Breast epithelium (tissue), 4 donors: ENCODE measurements at regions not wholly inside any gene's neighbourhood (a gene's known extent, or its start where the extent isn't known, plus 50 kb on each side); places are given as distances from the start of the nearest gene placed in this dataset.
A peak's percentile ranks its signal among the peaks of the same experiment; 100 is the strongest.

Experiments
- DNase-seq, 2 donors: peaks; one replicate each; pipeline ENCODE4 v3.0.0-alpha.2; 2019; ENCODE audit warnings: low spot score in 2 of 2
- H3K27ac ChIP-seq, 2 donors: fragments of 200-600 bp; sonication (generic) in 1 of 2; one replicate each; pipeline ENCODE4 v1.5.1; 2016 to 2019; ENCODE audit warnings: mild to moderate bottlenecking in 1 of 2
- H3K27me3 ChIP-seq, 2 donors: fragments of 200-600 bp; sonication (generic) in 1 of 2; one replicate each; pipeline versions ENCODE4 v1.5.1 to v1.6.0; 2017 to 2019; ENCODE audit warnings: control low read depth in 1 of 2, mild to moderate bottlenecking in 1 of 2
- H3K36me3 ChIP-seq: fragments of 200-600 bp; one replicate; pipeline ENCODE4 v1.5.1; 2019
- H3K4me1 ChIP-seq, 2 donors: fragments of 200-600 bp; sonication (generic); one replicate each; pipeline ENCODE4 v1.5.1; 2016 to 2019; ENCODE audit warnings: control low read depth in 1 of 2
- H3K4me3 ChIP-seq, 3 donors: fragments of 200-600 bp; sonication (generic); 1 replicate in 2 of 3; 2 replicates in 1 of 3; pipeline ENCODE4 v1.5.1; 2016 to 2019; ENCODE audit warnings: mild to moderate bottlenecking in 3 of 3, moderate library complexity in 2 of 3
- H3K9me3 ChIP-seq, 2 donors: fragments of 200-600 bp; sonication (generic) in 1 of 2; one replicate each; pipeline ENCODE4 v1.5.1; 2016 to 2019; ENCODE audit warnings: control low read depth in 1 of 2
- CTCF ChIP-seq, 3 donors: fragments of 450-650 bp; IDR thresholded peaks; one replicate each; pipeline ENCODE4 v1.5.1; 2016 to 2017; ENCODE audit warnings: antibody characterized with exemption in 3 of 3, mild to moderate bottlenecking in 3 of 3, moderate library complexity in 3 of 3
- POLR2A ChIP-seq: fragments of 450-650 bp; IDR thresholded peaks from one replicate; pipeline ENCODE4 v1.6.1; 2016; ENCODE audit warnings: antibody characterized with exemption, mild to moderate bottlenecking, moderate library complexity
- POLR2AphosphoS5 ChIP-seq, 3 donors: sonication (generic); formaldehyde crosslinking; IDR thresholded peaks; one replicate each; pipeline ENCODE4 v1.6.1; 2017; ENCODE audit warnings: antibody characterized with exemption in 3 of 3
- intact Hi-C: fragments of 100-400 bp; cut with DNase I; formaldehyde crosslinking; loops from one replicate; pipeline ENCODE4 v1.15.1; 2023; ENCODE audit warnings: low total_unique reads

GRCh38 chr11:82315093-82315492 is 418.6 kb downstream of the FAM181B start:
- intact Hi-C loops, result no loop called here
- Histone ChIP-seq H3K4me3 (no peak overlapping the region), H3K9me3 (no peaks in the 10 kb centered on the region), H3K4me1 (no peaks in the 10 kb centered on the region), H3K27ac (no peak overlapping the region), H3K36me3 (no peaks in the 10 kb centered on the region), H3K27me3 (no peaks in the 10 kb centered on the region)
- no peak for DNase-seq
- TF ChIP-seq POLR2AphosphoS5 (IDR thresholded peaks at IDR 0.05) (no peak), POLR2A (no peak), CTCF (IDR thresholded peaks at IDR 0.05) (peak in 2 of 3 donors; percentile 21)

GRCh38 chr11:82308979-82309378 is 424.7 kb downstream of the FAM181B start:
- DNase-seq, result no peak
- TF ChIP-seq POLR2A (no peak), CTCF (IDR thresholded peaks at IDR 0.05) (no peak), POLR2AphosphoS5 (IDR thresholded peaks at IDR 0.05) (no peak)
- Histone ChIP-seq H3K9me3 (no peaks in the 10 kb centered on the region), H3K27ac (no peak overlapping the region), H3K27me3 (no peaks in the 10 kb centered on the region), H3K4me3 (no peak overlapping the region), H3K36me3 (no peaks in the 10 kb centered on the region), H3K4me1 (no peaks in the 10 kb centered on the region)
- intact Hi-C loops, result no loop called here

GRCh38 chr11:82305123-82305522 is 428.5 kb downstream of the FAM181B start:
- Histone ChIP-seq H3K27me3 (no peaks in the 10 kb centered on the region), H3K27ac (no peak overlapping the region), H3K36me3 (no peaks in the 10 kb centered on the region), H3K4me1 (no peaks in the 10 kb centered on the region), H3K4me3 (no peak overlapping the region), H3K9me3 (no peaks in the 10 kb centered on the region)
- no peak for DNase-seq
- intact Hi-C loops, result no loop called here
- TF ChIP-seq CTCF (IDR thresholded peaks at IDR 0.05) (no peak), POLR2AphosphoS5 (IDR thresholded peaks at IDR 0.05) (no peak), POLR2A (no peak)

DNA sequence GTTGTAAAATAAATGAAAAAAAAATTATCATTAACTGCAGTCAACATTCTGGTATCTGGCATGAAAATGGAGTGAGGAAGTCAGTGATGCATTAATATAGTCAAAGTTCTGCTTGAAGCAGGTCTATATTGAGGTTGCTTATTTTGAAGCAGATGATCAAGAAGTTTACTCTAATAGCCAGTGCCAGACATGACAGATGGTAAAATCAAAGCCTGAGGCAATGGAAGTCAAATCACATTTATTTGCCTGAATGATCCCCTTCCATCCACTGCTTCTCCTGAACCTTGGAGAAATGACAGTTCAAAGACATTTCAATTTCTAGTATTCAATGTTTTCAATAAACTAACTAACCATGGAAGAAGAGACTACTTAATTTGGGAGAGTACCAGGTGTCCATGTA is 430.0 kb downstream of the FAM181B start:
- Histone ChIP-seq H3K27me3 (no peaks in the 10 kb centered on the region), H3K9me3 (no peaks in the 10 kb centered on the region), H3K27ac (no peak overlapping the region), H3K4me1 (no peaks in the 10 kb centered on the region), H3K36me3 (no peaks in the 10 kb centered on the region), H3K4me3 (no peak overlapping the region)
- no peak for DNase-seq
- TF ChIP-seq POLR2AphosphoS5 (IDR thresholded peaks at IDR 0.05), result no peak
- no peak for TF ChIP-seq POLR2A
- TF ChIP-seq CTCF (IDR thresholded peaks at IDR 0.05), result no peak
- intact Hi-C loops, result no loop called here

- intact Hi-C loops, result no loop called here
- TF ChIP-seq POLR2AphosphoS5 (IDR thresholded peaks at IDR 0.05), result no peak
- no peak for TF ChIP-seq POLR2A
- TF ChIP-seq CTCF (IDR thresholded peaks at IDR 0.05), result no peak
- H3K9me3 ChIP-seq, result peaks cover 0 to 4% of the 10 kb centered on the region in 2 donors
- no peak overlapping the region for H3K4me3 ChIP-seq
- no peak overlapping the region for H3K27ac ChIP-seq
- no peaks in the 10 kb centered on the region for H3K4me1 ChIP-seq
- H3K27me3 ChIP-seq, result no peaks in the 10 kb centered on the region
- H3K36me3 ChIP-seq, result no peaks in the 10 kb centered on the region
- DNase-seq, result no peak
Measured at GRCh38 chr11:82288471-82288870, 445.2 kb downstream of the FAM181B start.
